DMS53 treated with DMSO at 0.1 percent for 48 hours (cell line): ENCODE measurements at regions not wholly inside any gene's neighbourhood (a gene's known extent, or its start where the extent isn't known, plus 50 kb on each side); places are given as distances from the start of the nearest gene placed in this dataset.
"Not testable (repeated sequence)": the region's sequence is repeated elsewhere in the genome, so short reads cannot be mapped to it uniquely, and the experiment has no call there.

Experiments
- DNase-seq: peaks from one replicate; lab custom pipeline; 2025; ENCODE audit not compliant: unreplicated experiment; lab: John Stamatoyannopoulos, UW

GRCh38 chr1:101409102-101409501 is 172.3 kb downstream of the S1PR1 start:
- no peak for DNase-seq

DNA sequence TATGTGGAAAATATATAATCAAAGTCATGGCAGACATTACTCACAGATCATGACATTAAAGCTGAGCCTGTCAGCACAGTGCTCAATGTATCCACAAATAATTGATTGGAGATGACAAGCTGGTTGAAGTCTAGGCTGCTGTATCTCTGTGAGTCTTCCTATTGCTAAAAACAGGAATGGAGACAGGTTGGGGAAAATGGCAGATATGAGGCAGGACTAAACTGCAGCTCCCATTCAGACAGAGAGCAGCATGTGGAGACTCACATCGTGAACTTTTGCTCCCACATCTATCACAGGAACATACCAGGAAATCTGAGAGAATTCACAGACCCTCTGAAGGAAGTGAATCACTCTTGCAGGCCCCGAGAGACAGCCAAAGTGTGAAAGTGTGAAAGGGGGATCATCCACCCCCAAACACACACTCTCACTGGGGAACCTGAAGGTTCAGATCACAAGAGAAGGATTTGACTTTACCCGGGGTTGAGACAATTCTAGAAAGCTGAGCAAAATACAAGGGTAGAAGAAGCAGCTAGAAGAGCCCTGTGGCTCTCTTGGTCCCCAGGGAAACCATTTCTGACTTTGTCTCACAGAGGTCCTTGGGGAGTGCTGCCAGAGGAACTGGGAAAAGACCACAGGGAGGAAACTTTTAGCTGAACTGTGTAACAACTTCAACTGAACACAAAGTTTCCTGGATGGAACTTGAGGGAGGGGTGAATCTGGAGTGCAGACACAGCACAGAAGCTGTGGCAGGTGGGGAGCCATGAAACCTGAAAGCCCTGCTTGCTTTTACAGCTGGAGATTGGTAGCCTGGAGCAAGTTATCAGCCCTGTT is 173.4 kb downstream of the S1PR1 start:
- DNase-seq: no peak

DNA sequence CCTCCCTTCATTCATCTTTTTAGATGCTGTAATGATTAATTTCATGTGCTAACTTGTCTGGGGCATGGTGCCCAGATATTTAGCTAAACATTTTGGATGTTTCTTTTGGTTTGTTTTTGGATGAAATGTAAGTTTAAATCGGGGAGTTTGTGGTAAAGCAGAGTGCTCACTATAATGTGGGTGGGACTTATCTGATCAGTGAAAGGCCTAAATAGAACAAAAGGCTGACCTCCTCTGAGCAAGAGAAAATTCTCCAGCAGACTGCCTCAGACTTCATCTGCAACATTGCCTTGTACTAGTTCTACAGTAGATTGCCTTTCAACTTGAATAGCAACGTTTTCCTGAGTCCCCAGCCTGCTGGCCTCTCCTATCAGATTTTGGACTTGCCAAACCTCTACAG is 183.6 kb downstream of the S1PR1 start:
- DNase-seq: no peak

GRCh38 chr1:101428083-101428482 is 191.3 kb downstream of the S1PR1 start:
- not testable (repeated sequence) for DNase-seq

GRCh38 chr1:101428562-101428961 is 191.7 kb downstream of the S1PR1 start:
- no peak for DNase-seq

- no peak for DNase-seq
These were observed 195.2 kb downstream of the S1PR1 start for GRCh38 chr1:101431956-101432510.

DNA sequence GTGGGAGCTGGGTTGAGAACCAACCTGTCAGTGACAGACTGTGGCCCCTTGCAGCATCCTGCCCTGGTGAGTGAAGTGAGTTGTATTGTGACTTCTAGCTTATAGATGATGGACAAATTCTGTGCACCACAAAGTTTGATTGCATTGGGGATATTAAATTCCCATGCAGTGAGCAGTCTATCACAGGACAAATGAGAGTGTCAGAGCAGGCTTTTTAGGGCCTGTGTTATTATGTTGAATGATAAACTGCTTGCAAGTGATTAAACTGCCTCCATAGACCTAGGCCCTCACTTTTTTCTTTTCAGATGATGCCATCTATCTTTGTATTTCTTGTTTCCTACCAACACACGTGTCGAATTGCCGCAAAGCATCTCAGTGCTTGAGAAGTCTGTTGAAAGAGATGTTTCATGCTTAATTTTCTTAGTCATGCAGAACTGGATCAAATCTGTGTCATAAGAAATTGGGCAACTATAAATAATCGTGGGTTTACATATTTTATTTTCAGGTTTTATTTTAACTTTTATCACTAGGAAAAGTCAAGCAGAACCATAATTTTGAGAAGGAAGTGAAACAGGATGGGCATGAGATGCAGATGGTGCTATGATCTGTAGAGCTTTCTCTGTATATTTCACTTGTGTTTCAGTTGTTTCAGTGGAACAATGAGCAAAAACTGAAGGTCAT is 199.2 kb downstream of the S1PR1 start:
- no peak for DNase-seq

- no peak for DNase-seq
These were observed 201.0 kb downstream of the S1PR1 start for GRCh38 chr1:101437800-101438199.

- DNase-seq: no peak
These were observed 201.5 kb downstream of the S1PR1 start for GRCh38 chr1:101438359-101438758.

DNA sequence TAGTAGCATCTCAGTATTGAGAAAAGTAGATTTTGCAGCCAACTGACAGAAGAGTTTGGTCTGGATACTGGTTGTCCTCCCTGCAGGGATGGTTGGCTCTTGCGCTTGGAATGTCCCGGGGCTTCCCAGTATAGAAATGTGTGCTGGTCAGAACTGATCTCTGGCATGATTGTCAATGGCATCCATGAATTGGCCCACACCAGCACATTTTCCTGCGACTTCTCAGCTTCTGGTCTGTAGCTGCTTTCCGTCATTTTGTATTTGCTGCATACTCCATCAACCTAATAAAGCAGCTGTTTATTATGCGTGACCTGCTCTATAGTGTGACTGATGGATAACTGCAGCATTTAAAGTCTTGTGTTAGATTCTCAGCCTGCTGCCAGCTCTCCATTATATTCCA is 203.7 kb downstream of the S1PR1 start:
- DNase-seq: no peak

DNA sequence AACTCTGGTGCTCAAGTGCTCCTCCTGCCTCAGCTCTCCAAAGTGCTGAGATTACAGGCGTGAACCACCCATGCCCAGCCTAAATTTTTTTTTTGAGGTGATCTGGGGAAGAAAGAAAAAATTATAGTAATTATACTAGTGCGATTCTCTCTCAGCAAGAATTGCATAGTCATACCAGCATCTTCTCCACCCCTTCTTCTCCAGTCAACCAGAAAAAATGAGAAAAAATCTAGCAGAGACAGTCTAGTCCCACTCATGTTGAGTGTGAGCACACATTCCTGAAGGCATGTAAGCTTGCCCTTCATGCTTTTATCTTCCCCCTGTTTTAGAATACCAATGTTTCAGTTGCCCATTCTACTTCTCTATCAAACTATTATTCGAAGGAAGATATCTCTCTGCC is 207.6 kb downstream of the S1PR1 start:
- DNase-seq: no peak

- no peak for DNase-seq
These were observed 208.2 kb downstream of the S1PR1 start for GRCh38 chr1:101444873-101445618.

DNA sequence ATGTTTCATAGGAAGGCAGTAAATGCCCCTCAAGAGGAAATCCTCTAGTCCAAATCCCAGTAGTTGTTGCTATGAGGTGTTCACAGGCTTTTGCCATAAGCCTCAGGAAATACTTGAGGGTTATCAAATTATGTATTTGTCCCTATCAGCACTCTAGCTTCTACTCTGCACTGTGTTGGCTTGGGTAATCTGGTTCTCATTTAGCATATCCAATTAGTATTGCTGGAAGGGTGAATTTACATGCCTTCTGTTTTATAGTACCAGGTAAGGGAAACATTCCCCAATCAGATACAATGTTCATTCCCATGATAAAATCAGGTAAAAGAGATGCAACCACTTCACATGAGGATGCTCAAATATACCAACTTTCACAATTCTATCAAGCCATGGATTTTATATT is 211.2 kb downstream of the S1PR1 start:
- DNase-seq: no peak

DNA sequence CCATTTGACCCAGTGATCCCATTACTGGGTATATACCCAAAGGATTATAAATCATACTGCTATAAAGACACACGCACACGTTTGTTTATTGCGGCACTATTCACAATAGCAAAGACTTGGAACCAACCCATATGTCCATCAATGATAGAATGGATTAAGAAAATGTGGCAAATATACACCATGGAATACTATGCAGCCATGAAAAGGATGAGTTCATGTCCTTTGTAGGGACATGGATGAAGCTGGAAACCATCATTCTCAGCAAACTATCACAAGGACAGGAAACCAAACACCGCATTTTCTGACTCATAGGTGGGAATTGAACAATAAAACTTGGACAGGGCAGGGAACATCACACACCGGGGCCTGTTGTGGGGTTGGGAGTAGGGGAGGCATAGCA is 213.9 kb downstream of the S1PR1 start:
- not testable (repeated sequence) for DNase-seq

GRCh38 chr1:101451888-101452287 is 215.1 kb downstream of the S1PR1 start:
- DNase-seq: no peak

GRCh38 chr1:101452825-101453224 is 216.0 kb downstream of the S1PR1 start:
- DNase-seq: no peak

GRCh38 chr1:101453844-101454243 is 217.0 kb downstream of the S1PR1 start:
- no peak for DNase-seq

GRCh38 chr1:101455166-101455565 is 218.3 kb downstream of the S1PR1 start:
- no peak for DNase-seq

DNA sequence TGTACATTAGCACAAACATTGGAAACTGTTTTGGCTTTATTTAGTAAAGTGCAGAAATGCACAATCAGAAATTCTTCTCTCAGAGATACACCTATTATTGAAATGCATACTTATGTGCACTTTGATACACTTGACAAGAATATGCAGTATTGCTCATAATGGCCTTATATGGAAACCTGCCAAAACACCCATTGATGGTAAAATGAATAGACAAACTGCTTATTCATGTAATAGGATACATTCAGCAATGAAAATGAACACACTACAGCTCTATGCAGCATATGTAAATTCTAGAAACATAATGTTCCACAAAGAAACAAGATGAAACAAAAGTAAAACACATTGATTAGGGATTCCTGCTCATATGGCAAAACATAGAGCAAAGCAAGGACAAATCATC is 223.9 kb downstream of the S1PR1 start:
- DNase-seq: no peak

- no peak for DNase-seq
These were observed 226.4 kb downstream of the S1PR1 start for GRCh38 chr1:101463195-101463594.

GRCh38 chr1:101465941-101466340 is 229.1 kb downstream of the S1PR1 start:
- no peak for DNase-seq
